Sigmoid colon (tissue), 6 donors: ENCODE measurements at regions not wholly inside any gene's neighbourhood (a gene's known extent, or its start where the extent isn't known, plus 50 kb on each side); places are given as distances from the start of the nearest gene placed in this dataset.

ENCODE experiments used
- DNase-seq: peaks from one replicate; pipeline ENCODE4 v3.0.0-alpha.2; 2019
- H3K27ac ChIP-seq, 4 donors: fragments of 200-600 bp; sonication (generic); one replicate each; pipeline ENCODE4 v1.5.1; 2016 to 2019; ENCODE audit warnings: mild to moderate bottlenecking in 1 of 4
- H3K27me3 ChIP-seq, 3 donors: fragments of 200-600 bp; sonication (generic); one replicate each; pipeline ENCODE4 v1.5.1; 2019; ENCODE audit warnings: mild to moderate bottlenecking in 1 of 3
- H3K36me3 ChIP-seq, 4 donors: fragments of 200-600 bp; sonication (generic); one replicate each; pipeline ENCODE4 v1.5.1; 2016 to 2019
- H3K4me1 ChIP-seq, 4 donors: fragments of 200-600 bp; sonication (generic); one replicate each; pipeline ENCODE4 v1.5.1; 2017 to 2019
- H3K4me3 ChIP-seq, 4 donors: fragments of 200-600 bp; sonication (generic); one replicate each; pipeline ENCODE4 v1.5.1; 2017 to 2019; ENCODE audit warnings: mild to moderate bottlenecking in 2 of 4, moderate library complexity in 1 of 4
- H3K9me3 ChIP-seq, 4 donors: fragments of 200-600 bp in 3 of 4; sonication (generic) in 3 of 4; one replicate each; pipeline versions ENCODE4 v1.5.1 to v1.6.1; 2013 to 2019
- EP300 ChIP-seq, 4 donors: sonication (generic); formaldehyde crosslinking; IDR thresholded peaks; one replicate each; pipeline ENCODE4 v1.6.1; 2017; ENCODE audit warnings: antibody characterized with exemption in 4 of 4
- POLR2A ChIP-seq, 2 donors: fragments of 450-650 bp; IDR thresholded peaks; one replicate each; pipeline ENCODE4 v1.6.1; 2016; ENCODE audit warnings: antibody characterized with exemption in 2 of 2, mild to moderate bottlenecking in 2 of 2, moderate library complexity in 2 of 2
- POLR2AphosphoS5 ChIP-seq, 4 donors: sonication (generic); formaldehyde crosslinking; IDR thresholded peaks; one replicate each; pipeline ENCODE4 v1.6.1; 2017; ENCODE audit warnings: antibody characterized with exemption in 4 of 4
- WGBS, 2 donors: extraction: QIAGEN DNeasy Blood & Tissue Kit; methylation state at CpG; one replicate each; pipeline ENCODE4 v1.1.7; 2013; 5-methylcytosine and 5-hydroxymethylcytosine counted together
- intact Hi-C: fragments of 100-400 bp; cut with DNase I; formaldehyde crosslinking; loops from one replicate; pipeline ENCODE4 v1.15.1; 2023
- TF ChIP-seq, protein P1 (sequence below), 4 experiments: fragments of 450-650 bp in 3 of 4; fragments of 200-600 bp in 1 of 4; IDR thresholded peaks; one replicate each; pipeline ENCODE4 v1.5.1; 2016 to 2019; ENCODE audit warnings: antibody characterized with exemption in 4 of 4, mild to moderate bottlenecking in 3 of 4, moderate library complexity in 2 of 4
- donor health status: healthy with polysubstance abuse.
- donor health status: healthy.

- DNase-seq, result no peak
- Histone ChIP-seq H3K4me3 (no peak overlapping the region), H3K27ac (no peak overlapping the region), H3K36me3 (no peaks in the 10 kb centered on the region), H3K9me3 (peaks cover 0 to 17% (median 3%) of the 10 kb centered on the region in 4 donors), H3K4me1 (no peaks in the 10 kb centered on the region), H3K27me3 (no peaks in the 10 kb centered on the region)
- intact Hi-C loops, result no loop called here
- no peak for TF ChIP-seq EP300 (IDR thresholded peaks at IDR 0.05)
- no peak for TF ChIP-seq POLR2AphosphoS5 (IDR thresholded peaks at IDR 0.05)
- TF ChIP-seq, protein P1, sequence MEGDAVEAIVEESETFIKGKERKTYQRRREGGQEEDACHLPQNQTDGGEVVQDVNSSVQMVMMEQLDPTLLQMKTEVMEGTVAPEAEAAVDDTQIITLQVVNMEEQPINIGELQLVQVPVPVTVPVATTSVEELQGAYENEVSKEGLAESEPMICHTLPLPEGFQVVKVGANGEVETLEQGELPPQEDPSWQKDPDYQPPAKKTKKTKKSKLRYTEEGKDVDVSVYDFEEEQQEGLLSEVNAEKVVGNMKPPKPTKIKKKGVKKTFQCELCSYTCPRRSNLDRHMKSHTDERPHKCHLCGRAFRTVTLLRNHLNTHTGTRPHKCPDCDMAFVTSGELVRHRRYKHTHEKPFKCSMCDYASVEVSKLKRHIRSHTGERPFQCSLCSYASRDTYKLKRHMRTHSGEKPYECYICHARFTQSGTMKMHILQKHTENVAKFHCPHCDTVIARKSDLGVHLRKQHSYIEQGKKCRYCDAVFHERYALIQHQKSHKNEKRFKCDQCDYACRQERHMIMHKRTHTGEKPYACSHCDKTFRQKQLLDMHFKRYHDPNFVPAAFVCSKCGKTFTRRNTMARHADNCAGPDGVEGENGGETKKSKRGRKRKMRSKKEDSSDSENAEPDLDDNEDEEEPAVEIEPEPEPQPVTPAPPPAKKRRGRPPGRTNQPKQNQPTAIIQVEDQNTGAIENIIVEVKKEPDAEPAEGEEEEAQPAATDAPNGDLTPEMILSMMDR (IDR thresholded peaks at IDR 0.05), result no peak
- TF ChIP-seq POLR2A (IDR thresholded peaks at IDR 0.05), result no peak
- WGBS, 2 donors, result 42 to 51% methylated on average over 3 of the region's 3 CpGs
These were observed 79.0 kb upstream of the SELENOK start for GRCh38 chr3:53970661-53971060.

DNA sequence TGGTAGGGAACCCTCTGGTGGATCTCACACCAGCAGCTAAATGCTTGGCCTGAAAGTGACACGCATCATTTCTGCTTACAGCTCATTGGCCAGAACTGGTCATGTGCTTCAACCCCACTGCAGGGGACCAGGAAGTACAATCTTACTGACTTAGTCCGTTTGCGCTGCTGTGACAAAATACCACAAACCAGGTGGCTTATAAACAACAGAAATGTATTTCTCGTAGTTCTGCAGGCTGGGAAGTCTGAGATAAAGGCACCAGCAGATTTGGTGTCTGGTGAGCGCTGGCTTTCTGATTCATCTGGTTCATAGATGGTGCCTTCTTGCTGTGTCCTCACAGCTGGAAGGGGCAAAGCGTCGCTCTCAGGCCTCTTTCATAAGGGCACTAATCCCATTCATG is 77.4 kb upstream of the SELENOK start:
- no peak overlapping the region for H3K27ac ChIP-seq
- no peaks in the 10 kb centered on the region for H3K4me1 ChIP-seq
- intact Hi-C loops, result no loop called here
- TF ChIP-seq POLR2A (IDR thresholded peaks at IDR 0.05), result no peak
- TF ChIP-seq EP300 (IDR thresholded peaks at IDR 0.05), result no peak
- TF ChIP-seq, protein P1 (IDR thresholded peaks at IDR 0.05), result no peak
- TF ChIP-seq POLR2AphosphoS5 (IDR thresholded peaks at IDR 0.05), result no peak
- no peak overlapping the region for H3K4me3 ChIP-seq
- no peaks in the 10 kb centered on the region for H3K27me3 ChIP-seq
- H3K9me3 ChIP-seq, result peaks cover 0 to 11% (median 3%) of the 10 kb centered on the region in 4 donors
- 86 to 90% methylated on average over 7 of the region's 7 CpGs for WGBS, 2 donors
- no peak for DNase-seq
- H3K36me3 ChIP-seq, result no peaks in the 10 kb centered on the region

DNA sequence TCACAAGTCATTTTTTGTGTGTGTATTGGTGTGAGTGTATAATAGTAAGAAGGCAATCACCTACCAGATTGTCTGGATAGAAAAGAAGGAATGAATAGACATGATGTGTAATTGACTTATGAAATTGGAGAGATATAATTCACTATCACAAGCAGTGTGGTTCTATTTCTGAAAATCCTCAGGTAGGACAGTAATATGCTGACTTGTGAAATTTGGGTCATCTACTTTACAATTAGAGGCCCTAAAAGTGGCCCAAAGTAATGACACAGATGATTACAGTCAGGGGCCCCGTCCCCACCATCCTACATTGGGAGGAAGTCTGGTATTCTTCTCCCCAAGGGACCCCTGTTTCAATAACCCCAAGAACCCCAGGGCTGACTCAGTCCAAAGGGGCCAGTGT is 73.6 kb upstream of the SELENOK start:
- Histone ChIP-seq H3K9me3 (peaks cover 0 to 7% (median 0%) of the 10 kb centered on the region in 4 donors), H3K4me3 (no peak overlapping the region), H3K27me3 (no peaks in the 10 kb centered on the region), H3K27ac (no peak overlapping the region), H3K4me1 (no peaks in the 10 kb centered on the region), H3K36me3 (no peaks in the 10 kb centered on the region)
- TF ChIP-seq EP300 (IDR thresholded peaks at IDR 0.05), result no peak
- no peak for TF ChIP-seq POLR2A (IDR thresholded peaks at IDR 0.05)
- no peak for TF ChIP-seq POLR2AphosphoS5 (IDR thresholded peaks at IDR 0.05)
- TF ChIP-seq, protein P1 (IDR thresholded peaks at IDR 0.05), result no peak
- WGBS, 2 donors, result 71 to 87% methylated on average over 1 of the region's 1 CpG
- no peak for DNase-seq
- intact Hi-C loops, result no loop called here

- no peak for DNase-seq
- WGBS, 2 donors, result 92 to 93% methylated on average over 10 of the region's 10 CpGs
These were observed 66.2 kb upstream of the SELENOK start for GRCh38 chr3:53957831-53958230.

More at GRCh38 chr3:53957831-53958230, 66.2 kb upstream of the SELENOK start:
- Histone ChIP-seq H3K36me3 (no peaks in the 10 kb centered on the region), H3K4me3 (no peak overlapping the region), H3K27me3 (no peaks in the 10 kb centered on the region), H3K27ac (no peak overlapping the region), H3K9me3 (no peaks in the 10 kb centered on the region), H3K4me1 (no peaks in the 10 kb centered on the region)
- TF ChIP-seq POLR2A (IDR thresholded peaks at IDR 0.05), result no peak
- TF ChIP-seq, protein P1 (IDR thresholded peaks at IDR 0.05), result no peak
- TF ChIP-seq POLR2AphosphoS5 (IDR thresholded peaks at IDR 0.05), result no peak
- no peak for TF ChIP-seq EP300 (IDR thresholded peaks at IDR 0.05)
- intact Hi-C loops, result no loop called here
